Neural cell (in vitro differentiated cells): ENCODE measurements at regions not wholly inside any gene's neighbourhood (a gene's known extent, or its start where the extent isn't known, plus 50 kb on each side); places are given as distances from the start of the nearest gene placed in this dataset.
"Not testable (repeated sequence)": the region's sequence is repeated elsewhere in the genome, so short reads cannot be mapped to it uniquely, and the experiment has no call there.

Experiments used
- H2AFZ ChIP-seq: fragments of 200-600, 300-800 bp; sonication (generic), shearing (Covaris generic); 2 replicates; pipeline ENCODE4 v1.6.0; 2014; ENCODE audit warnings: low read depth, mild to moderate bottlenecking, antibody characterized with exemption, low read length, moderate library complexity
- H3F3A ChIP-seq: fragments of 200-600 bp; shearing (Covaris generic); 2 replicates; pipeline ENCODE4 v1.6.1; 2016; ENCODE audit warnings: mild to moderate bottlenecking, moderate library complexity, mixed read lengths, antibody characterized with exemption, low read length; ENCODE audit not compliant: insufficient read depth, poor library complexity, severe bottlenecking
- H3K27ac ChIP-seq: fragments of 200-600, 300-800 bp; sonication (generic), shearing (Covaris generic); 2 replicates; pipeline ENCODE4 v1.5.1; 2014; ENCODE audit warnings: mild to moderate bottlenecking, low read length, moderate library complexity
- H3K27me3 ChIP-seq: fragments of 300-800, 200-600 bp; sonication (generic), shearing (Covaris generic); 2 replicates; pipeline ENCODE4 v1.6.0; 2014; ENCODE audit warnings: mild to moderate bottlenecking, low read depth, low read length, moderate library complexity; ENCODE audit not compliant: insufficient read depth
- H3K36me3 ChIP-seq: fragments of 300-800, 200-600 bp; sonication (generic), shearing (Covaris generic); 2 replicates; pipeline ENCODE4 v1.5.1; 2014; ENCODE audit warnings: mild to moderate bottlenecking, antibody characterized with exemption, low read length, moderate library complexity; ENCODE audit not compliant: insufficient read depth
- H3K4me2 ChIP-seq: fragments of 300-800, 200-600 bp; sonication (generic), shearing (Covaris generic); 2 replicates; pipeline ENCODE4 v1.6.0; 2014; ENCODE audit warnings: mild to moderate bottlenecking, low read length
- H3K4me3 ChIP-seq: fragments of 300-800, 200-600 bp; sonication (generic), shearing (Covaris generic); 2 replicates; pipeline ENCODE4 v1.5.1; 2014; ENCODE audit warnings: mild to moderate bottlenecking, low read length, moderate library complexity
- H3K79me2 ChIP-seq: fragments of 200-600 bp; shearing (Covaris generic); replicated peaks from 2 replicates; pipeline ENCODE4 v1.6.0; 2014; ENCODE audit warnings: mild to moderate bottlenecking, low read length, moderate library complexity; ENCODE audit not compliant: insufficient read depth
- H3K9ac ChIP-seq: fragments of 300-800, 200-600 bp; sonication (generic), shearing (Covaris generic); 2 replicates; pipeline ENCODE4 v1.6.1; 2016; ENCODE audit warnings: mild to moderate bottlenecking, low read length, mixed read lengths
- H3K9me2 ChIP-seq: fragments of 200-600 bp; shearing (Covaris generic); 2 replicates; pipeline ENCODE4 v1.6.1; 2016; ENCODE audit warnings: mild to moderate bottlenecking, low read length, mixed read lengths; ENCODE audit not compliant: insufficient read depth
- H3K9me3 ChIP-seq: fragments of 200-600, 300-800 bp; sonication (generic), shearing (Covaris generic); 2 replicates; pipeline ENCODE4 v1.6.1; 2016; ENCODE audit warnings: mild to moderate bottlenecking, mixed run types, low read length, moderate library complexity, mixed read lengths
- H4K20me1 ChIP-seq: fragments of 200-600 bp; shearing (Covaris generic); 2 replicates; pipeline ENCODE4 v1.6.1; 2016; ENCODE audit warnings: mild to moderate bottlenecking, mixed run types; ENCODE audit not compliant: insufficient read depth
- EP300 ChIP-seq: fragments of 450-650 bp; conservative IDR thresholded peaks from 2 replicates; pipeline ENCODE4 v1.6.1; 2014; ENCODE audit warnings: antibody characterized with exemption, mild to moderate bottlenecking, moderate library complexity; ENCODE audit not compliant: poor library complexity, severe bottlenecking
- EZH2 ChIP-seq: fragments of 200-600, 300-800 bp; shearing (Covaris generic), sonication (generic); IDR thresholded peaks from 2 replicates; pipeline ENCODE4 v1.6.1; 2014; ENCODE audit warnings: antibody characterized with exemption, low read length, borderline replicate concordance, mild to moderate bottlenecking; ENCODE audit not compliant: insufficient read depth, poor library complexity, severe bottlenecking
- MXI1 ChIP-seq: fragments of 450-650 bp; conservative IDR thresholded peaks from 2 replicates; pipeline ENCODE4 v1.6.1; 2014; ENCODE audit warnings: antibody characterized with exemption, mild to moderate bottlenecking; ENCODE audit not compliant: poor library complexity, severe bottlenecking
- POLR2AphosphoS5 ChIP-seq: IDR thresholded peaks from 2 replicates; pipeline ENCODE4 v1.6.1; 2012
- RAD21 ChIP-seq: fragments of 450-650 bp; conservative IDR thresholded peaks from 2 replicates; pipeline ENCODE4 v1.6.1; 2014; ENCODE audit warnings: antibody characterized with exemption, mild to moderate bottlenecking, moderate library complexity
- SMC3 ChIP-seq: fragments of 450-650 bp; conservative IDR thresholded peaks from 2 replicates; pipeline ENCODE4 v1.6.1; 2014; ENCODE audit warnings: antibody characterized with exemption, mild to moderate bottlenecking, moderate library complexity; ENCODE audit not compliant: poor library complexity
- TAF1 ChIP-seq: IDR thresholded peaks from 2 replicates; pipeline ENCODE4 v1.6.1; 2012; ENCODE audit warnings: low read depth
- TF ChIP-seq, protein P1 (sequence below): fragments of 450-650 bp; IDR thresholded peaks from 2 replicates; pipeline ENCODE4 v1.5.1; 2014; ENCODE audit warnings: antibody characterized with exemption, mild to moderate bottlenecking, moderate library complexity; ENCODE audit not compliant: poor library complexity, severe bottlenecking
- TF ChIP-seq, protein P2 (sequence below): IDR thresholded peaks from 2 replicates; pipeline ENCODE4 v1.6.1; 2012; ENCODE audit warnings: borderline replicate concordance

DNA sequence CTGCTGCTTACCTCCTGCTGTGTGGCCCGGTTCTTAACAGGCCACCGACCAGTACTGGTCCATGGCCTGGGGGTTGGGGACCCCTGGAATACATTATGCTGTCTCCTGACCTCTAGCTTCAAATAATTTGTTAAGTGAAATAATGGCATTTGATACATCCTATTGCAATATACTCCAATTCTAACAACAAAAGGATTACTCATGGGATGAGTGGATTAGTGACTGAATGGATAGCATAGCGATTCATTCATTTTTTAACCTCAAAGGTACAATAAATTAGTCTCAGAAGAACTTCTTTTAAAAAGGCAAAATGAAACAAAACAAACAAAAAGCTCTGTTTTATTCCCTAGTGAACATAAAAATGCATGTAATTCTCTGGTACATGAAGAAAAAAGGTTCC, 147.9 kb upstream of the PKP2 start:
- no peak overlapping the region for H3K9ac ChIP-seq
- H3K9me3 ChIP-seq: no peaks in the 10 kb centered on the region
- H3K9me2 ChIP-seq: no peaks in the 10 kb centered on the region
- no peak for TF ChIP-seq POLR2AphosphoS5
- no peak for TF ChIP-seq RAD21
- H2AFZ ChIP-seq: no peak overlapping the region
- no peaks in the 10 kb centered on the region for H3K36me3 ChIP-seq
- no peak overlapping the region for H3K4me2 ChIP-seq
- H3K79me2 ChIP-seq: no peaks in the 10 kb centered on the region
- H3K27ac ChIP-seq: no peak overlapping the region
- H3K4me3 ChIP-seq: no peak overlapping the region
- H3F3A ChIP-seq: no peaks in the 10 kb centered on the region
- no peaks in the 10 kb centered on the region for H3K27me3 ChIP-seq
- H4K20me1 ChIP-seq: no peaks in the 10 kb centered on the region

DNA sequence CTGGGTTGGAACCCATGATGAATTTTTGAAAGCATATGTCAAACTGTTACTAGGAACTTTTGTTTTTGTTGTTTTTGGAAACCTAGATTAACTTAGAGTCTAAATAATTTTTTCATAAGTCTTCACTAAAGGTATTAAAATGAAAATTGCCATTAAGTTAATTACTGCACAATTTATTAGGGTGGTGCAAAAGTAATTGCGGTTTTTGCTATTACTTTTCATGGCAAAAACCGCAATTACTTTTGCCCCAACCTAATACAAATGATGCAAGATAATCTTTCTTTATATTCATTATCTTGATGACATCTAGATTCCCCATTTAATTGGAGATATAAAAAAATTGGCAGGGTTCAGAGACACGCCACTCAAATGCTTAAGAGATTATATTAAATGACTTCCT, 145.0 kb upstream of the PKP2 start:
- Histone ChIP-seq H3K27ac (no peak overlapping the region), H3F3A (no peaks in the 10 kb centered on the region), H3K4me2 (no peak overlapping the region), H3K36me3 (no peaks in the 10 kb centered on the region), H3K9ac (no peak overlapping the region), H2AFZ (no peak overlapping the region), H3K9me2 (no peaks in the 10 kb centered on the region), H3K79me2 (no peaks in the 10 kb centered on the region), H3K4me3 (no peak overlapping the region), H3K27me3 (no peaks in the 10 kb centered on the region), H4K20me1 (no peaks in the 10 kb centered on the region), H3K9me3 (no peaks in the 10 kb centered on the region)
- TF ChIP-seq TAF1: no peak
- no peak for TF ChIP-seq EP300
- no peak for TF ChIP-seq POLR2AphosphoS5
- TF ChIP-seq, protein P1, sequence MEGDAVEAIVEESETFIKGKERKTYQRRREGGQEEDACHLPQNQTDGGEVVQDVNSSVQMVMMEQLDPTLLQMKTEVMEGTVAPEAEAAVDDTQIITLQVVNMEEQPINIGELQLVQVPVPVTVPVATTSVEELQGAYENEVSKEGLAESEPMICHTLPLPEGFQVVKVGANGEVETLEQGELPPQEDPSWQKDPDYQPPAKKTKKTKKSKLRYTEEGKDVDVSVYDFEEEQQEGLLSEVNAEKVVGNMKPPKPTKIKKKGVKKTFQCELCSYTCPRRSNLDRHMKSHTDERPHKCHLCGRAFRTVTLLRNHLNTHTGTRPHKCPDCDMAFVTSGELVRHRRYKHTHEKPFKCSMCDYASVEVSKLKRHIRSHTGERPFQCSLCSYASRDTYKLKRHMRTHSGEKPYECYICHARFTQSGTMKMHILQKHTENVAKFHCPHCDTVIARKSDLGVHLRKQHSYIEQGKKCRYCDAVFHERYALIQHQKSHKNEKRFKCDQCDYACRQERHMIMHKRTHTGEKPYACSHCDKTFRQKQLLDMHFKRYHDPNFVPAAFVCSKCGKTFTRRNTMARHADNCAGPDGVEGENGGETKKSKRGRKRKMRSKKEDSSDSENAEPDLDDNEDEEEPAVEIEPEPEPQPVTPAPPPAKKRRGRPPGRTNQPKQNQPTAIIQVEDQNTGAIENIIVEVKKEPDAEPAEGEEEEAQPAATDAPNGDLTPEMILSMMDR: no peak
- TF ChIP-seq EZH2: no peak
- TF ChIP-seq, protein P2, sequence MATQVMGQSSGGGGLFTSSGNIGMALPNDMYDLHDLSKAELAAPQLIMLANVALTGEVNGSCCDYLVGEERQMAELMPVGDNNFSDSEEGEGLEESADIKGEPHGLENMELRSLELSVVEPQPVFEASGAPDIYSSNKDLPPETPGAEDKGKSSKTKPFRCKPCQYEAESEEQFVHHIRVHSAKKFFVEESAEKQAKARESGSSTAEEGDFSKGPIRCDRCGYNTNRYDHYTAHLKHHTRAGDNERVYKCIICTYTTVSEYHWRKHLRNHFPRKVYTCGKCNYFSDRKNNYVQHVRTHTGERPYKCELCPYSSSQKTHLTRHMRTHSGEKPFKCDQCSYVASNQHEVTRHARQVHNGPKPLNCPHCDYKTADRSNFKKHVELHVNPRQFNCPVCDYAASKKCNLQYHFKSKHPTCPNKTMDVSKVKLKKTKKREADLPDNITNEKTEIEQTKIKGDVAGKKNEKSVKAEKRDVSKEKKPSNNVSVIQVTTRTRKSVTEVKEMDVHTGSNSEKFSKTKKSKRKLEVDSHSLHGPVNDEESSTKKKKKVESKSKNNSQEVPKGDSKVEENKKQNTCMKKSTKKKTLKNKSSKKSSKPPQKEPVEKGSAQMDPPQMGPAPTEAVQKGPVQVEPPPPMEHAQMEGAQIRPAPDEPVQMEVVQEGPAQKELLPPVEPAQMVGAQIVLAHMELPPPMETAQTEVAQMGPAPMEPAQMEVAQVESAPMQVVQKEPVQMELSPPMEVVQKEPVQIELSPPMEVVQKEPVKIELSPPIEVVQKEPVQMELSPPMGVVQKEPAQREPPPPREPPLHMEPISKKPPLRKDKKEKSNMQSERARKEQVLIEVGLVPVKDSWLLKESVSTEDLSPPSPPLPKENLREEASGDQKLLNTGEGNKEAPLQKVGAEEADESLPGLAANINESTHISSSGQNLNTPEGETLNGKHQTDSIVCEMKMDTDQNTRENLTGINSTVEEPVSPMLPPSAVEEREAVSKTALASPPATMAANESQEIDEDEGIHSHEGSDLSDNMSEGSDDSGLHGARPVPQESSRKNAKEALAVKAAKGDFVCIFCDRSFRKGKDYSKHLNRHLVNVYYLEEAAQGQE: no peak
- no peak for TF ChIP-seq RAD21
- TF ChIP-seq MXI1: no peak
- no peak for TF ChIP-seq SMC3

DNA sequence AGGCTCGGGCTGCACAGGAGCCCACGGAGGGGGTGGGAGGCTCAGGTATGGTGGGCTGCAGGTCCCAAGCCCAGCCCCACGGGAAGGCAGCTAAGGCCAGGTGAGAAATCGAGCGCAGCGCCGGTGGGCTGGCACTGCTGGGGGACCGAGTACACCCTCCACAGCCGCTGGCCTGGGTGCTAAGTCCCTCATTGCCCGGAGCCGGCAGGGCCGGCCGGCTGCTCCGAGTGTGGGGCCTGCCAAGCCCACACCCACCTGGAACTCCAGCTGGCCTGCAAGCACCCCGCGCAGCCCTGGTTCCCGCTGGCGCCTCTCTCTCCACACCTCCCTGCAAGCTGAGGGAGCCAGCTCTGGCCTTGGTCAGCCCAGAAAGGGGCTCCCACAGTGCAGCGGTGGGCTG, 137.4 kb upstream of the PKP2 start:
- H3K4me2 ChIP-seq, H3F3A ChIP-seq: not testable (repeated sequence)

More for the DNA sequence above, 137.4 kb upstream of the PKP2 start:
- not testable (repeated sequence) for H2AFZ ChIP-seq, H3K9me3 ChIP-seq, H3K36me3 ChIP-seq, H4K20me1 ChIP-seq, H3K9me2 ChIP-seq, H3K27me3 ChIP-seq, H3K4me3 ChIP-seq, H3K27ac ChIP-seq, H3K9ac ChIP-seq, H3K79me2 ChIP-seq
